ENCODE measurements at regions not wholly inside any gene's neighbourhood (a gene's known extent, or its start where the extent isn't known, plus 50 kb on each side); places are given as distances from the start of the nearest gene placed in this dataset.

DNA sequence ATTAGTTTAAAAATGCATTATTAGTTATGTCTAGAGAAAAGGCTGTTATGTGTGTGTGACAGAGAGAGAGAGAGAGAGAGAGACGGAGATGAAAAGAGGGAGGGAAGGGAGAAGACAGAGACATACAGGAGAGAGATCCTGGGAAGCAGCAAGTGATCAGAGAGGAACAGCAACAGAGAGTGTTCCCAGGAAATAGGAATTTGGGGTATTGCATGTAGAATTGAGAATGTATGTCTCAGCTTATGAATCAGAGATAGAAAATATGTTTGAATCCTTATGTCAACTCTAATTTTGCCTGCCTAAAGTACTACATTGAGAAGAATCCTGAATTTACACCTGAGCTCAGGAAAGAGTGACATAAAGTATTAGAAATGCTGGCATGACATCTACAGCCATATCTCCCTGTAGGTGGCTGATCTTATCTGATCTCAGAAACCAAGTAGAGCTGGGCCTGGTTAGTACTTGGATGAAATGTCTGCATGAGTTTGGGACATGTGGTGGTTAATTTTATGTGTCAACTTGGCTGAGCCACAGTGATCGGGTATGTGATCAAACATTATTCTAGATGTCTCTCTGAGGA is 130.6 kb downstream of the TENT5A start:
- Mint-ChIP-seq H3K4me1 (no peaks in the 10 kb centered on the region), H3K4me3 (no peak overlapping the region), H3K36me3 (ENCODE audit: low read depth) (no peaks in the 10 kb centered on the region), H3K27me3 (ENCODE audit: insufficient read depth, low read depth, poor library complexity) (no peaks in the 10 kb centered on the region), H3K27ac (no peak overlapping the region), H3K9me3 (no peaks in the 10 kb centered on the region)
- H3K4me3 ChIP-seq: no peak overlapping the region
- H3K27me3 ChIP-seq (ENCODE audit: insufficient read depth): no peaks in the 10 kb centered on the region
- H4K20me1 ChIP-seq (replicated peaks; ENCODE audit: insufficient read depth): no peaks in the 10 kb centered on the region
- DNase-seq (ENCODE audit: low spot score) (no peak), ATAC-seq (no peak)
- no peaks in the 10 kb centered on the region for H3K9me2 ChIP-seq (ENCODE audit: insufficient read depth)
- no peaks in the 10 kb centered on the region for H3K79me2 ChIP-seq (replicated peaks; ENCODE audit: insufficient read depth)
- no peaks in the 10 kb centered on the region for H3K4me1 ChIP-seq (ENCODE audit: insufficient read depth)
- TF ChIP-seq ZNF462 (CRISPR knock-in tag; IDR thresholded peaks at IDR 0.05) (no peak), CTCF (conservative IDR thresholded peaks at IDR 0.05; ENCODE audit: low read depth in 2 of 2) (no peak), CREB1 (CRISPR knock-in tag; IDR thresholded peaks at IDR 0.05; ENCODE audit: low read depth) (no peak), EZH2 (IDR thresholded peaks at IDR 0.05; ENCODE audit: low read depth, unreplicated experiment) (no peak), JUNB (IDR thresholded peaks at IDR 0.05; ENCODE audit: unreplicated experiment) (no peak), ZNF331 (CRISPR knock-in tag; IDR thresholded peaks at IDR 0.05; ENCODE audit: low read depth) (no peak)
- TF ChIP-seq, protein P1, sequence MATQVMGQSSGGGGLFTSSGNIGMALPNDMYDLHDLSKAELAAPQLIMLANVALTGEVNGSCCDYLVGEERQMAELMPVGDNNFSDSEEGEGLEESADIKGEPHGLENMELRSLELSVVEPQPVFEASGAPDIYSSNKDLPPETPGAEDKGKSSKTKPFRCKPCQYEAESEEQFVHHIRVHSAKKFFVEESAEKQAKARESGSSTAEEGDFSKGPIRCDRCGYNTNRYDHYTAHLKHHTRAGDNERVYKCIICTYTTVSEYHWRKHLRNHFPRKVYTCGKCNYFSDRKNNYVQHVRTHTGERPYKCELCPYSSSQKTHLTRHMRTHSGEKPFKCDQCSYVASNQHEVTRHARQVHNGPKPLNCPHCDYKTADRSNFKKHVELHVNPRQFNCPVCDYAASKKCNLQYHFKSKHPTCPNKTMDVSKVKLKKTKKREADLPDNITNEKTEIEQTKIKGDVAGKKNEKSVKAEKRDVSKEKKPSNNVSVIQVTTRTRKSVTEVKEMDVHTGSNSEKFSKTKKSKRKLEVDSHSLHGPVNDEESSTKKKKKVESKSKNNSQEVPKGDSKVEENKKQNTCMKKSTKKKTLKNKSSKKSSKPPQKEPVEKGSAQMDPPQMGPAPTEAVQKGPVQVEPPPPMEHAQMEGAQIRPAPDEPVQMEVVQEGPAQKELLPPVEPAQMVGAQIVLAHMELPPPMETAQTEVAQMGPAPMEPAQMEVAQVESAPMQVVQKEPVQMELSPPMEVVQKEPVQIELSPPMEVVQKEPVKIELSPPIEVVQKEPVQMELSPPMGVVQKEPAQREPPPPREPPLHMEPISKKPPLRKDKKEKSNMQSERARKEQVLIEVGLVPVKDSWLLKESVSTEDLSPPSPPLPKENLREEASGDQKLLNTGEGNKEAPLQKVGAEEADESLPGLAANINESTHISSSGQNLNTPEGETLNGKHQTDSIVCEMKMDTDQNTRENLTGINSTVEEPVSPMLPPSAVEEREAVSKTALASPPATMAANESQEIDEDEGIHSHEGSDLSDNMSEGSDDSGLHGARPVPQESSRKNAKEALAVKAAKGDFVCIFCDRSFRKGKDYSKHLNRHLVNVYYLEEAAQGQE (IDR thresholded peaks at IDR 0.05; ENCODE audit: unreplicated experiment): no peak
- H3K4me2 ChIP-seq: no peak overlapping the region
- no peaks in the 10 kb centered on the region for H3F3A ChIP-seq (replicated peaks; ENCODE audit: low read depth)
- no peak overlapping the region for H2AFZ ChIP-seq
- H3K27ac ChIP-seq (ENCODE audit: low read depth): no peak overlapping the region
- no peaks in the 10 kb centered on the region for H3K36me3 ChIP-seq (ENCODE audit: insufficient read depth)

All from GM23338 (cell line).